Activated T-helper 17 cell treated with anti-CD3 and anti-CD28 coated beads, Interleukin-2, amount 50 U/mL, for 72 hours (primary cell): ENCODE measurements at regions not wholly inside any gene's neighbourhood (a gene's known extent, or its start where the extent isn't known, plus 50 kb on each side); places are given as distances from the start of the nearest gene placed in this dataset.
"Not testable (repeated sequence)": the region's sequence is repeated elsewhere in the genome, so short reads cannot be mapped to it uniquely, and the experiment has no call there.

Experiments used
- ATAC-seq: fragments of 150-1000 bp; cut with Tn5 transposase; replicated peaks from 2 replicates; pipeline ENCODE4 v1.10.0; 2021; ENCODE audit warnings: mild to moderate bottlenecking, moderate library complexity
- H3K27ac Mint-ChIP-seq: one replicate; pipeline ENCODE4 v1.8.0; 2022; ENCODE audit warnings: mixed read lengths
- H3K27me3 Mint-ChIP-seq: one replicate; pipeline ENCODE4 v1.8.0; 2022; ENCODE audit warnings: mixed read lengths
- H3K36me3 Mint-ChIP-seq: one replicate; pipeline ENCODE4 v1.8.0; 2022; ENCODE audit warnings: low read depth, mild to moderate bottlenecking, mixed read lengths
- H3K4me1 Mint-ChIP-seq: one replicate; pipeline ENCODE4 v1.8.0; 2022; ENCODE audit warnings: mixed read lengths
- H3K4me3 Mint-ChIP-seq: one replicate; pipeline ENCODE4 v1.8.0; 2022; ENCODE audit warnings: mild to moderate bottlenecking, mixed read lengths
- H3K9me3 Mint-ChIP-seq: one replicate; pipeline ENCODE4 v1.8.0; 2022; ENCODE audit warnings: mixed read lengths

DNA sequence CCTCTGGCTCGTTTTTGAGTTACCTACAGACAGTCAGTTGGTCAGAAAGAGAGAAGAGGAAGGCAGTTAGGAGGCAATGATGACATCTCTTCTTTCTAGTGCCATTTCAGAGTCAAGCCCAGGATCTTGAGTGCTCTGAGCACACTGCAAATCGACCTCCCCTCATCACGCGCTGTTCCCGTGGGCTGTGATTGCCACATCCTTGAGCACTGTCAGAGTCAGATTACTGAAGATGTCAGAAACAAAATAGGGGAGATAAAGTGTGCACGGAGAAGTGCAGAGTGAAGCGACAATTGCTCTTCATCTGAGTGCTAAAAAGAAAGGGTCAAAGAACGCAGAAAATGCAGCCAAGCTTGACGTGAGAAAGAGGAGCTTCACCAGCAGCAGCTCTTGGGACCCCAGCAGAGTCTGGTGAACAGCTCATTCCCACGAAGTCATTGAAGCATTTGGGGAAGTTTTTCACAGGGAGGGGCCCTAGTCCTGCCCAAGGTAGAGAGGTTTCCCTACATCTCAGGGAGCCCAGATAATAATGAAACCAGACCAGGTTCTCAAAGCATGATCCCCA, 661.7 kb upstream of the AUTS2 start:
- Mint-ChIP-seq H3K4me3 (no peak overlapping the region), H3K36me3 (no peaks in the 10 kb centered on the region), H3K27ac (no peak overlapping the region), H3K27me3 (no peaks in the 10 kb centered on the region), H3K4me1 (no peaks in the 10 kb centered on the region), H3K9me3 (peaks cover 35% of the 10 kb centered on the region)
- ATAC-seq: no peak

DNA sequence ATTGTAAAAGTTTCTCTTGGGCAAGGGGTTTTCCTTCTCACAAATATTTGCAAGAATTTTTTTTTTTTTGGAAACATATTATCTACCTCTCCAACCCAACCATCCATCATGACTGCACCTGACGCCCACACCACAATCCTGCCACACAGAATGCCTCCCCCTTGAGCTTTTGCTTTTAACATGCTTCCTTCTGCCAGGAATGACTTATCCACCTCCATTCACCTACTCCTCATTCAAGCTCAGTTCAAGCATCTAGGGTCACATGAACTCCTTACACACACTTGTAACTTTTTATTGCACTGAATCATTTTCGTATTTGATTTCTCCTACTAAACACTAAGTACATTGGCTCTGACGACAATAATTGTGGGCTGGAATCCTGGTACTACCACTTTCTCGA, 660.1 kb upstream of the AUTS2 start:
- no peak for ATAC-seq
- Mint-ChIP-seq H3K36me3 (no peaks in the 10 kb centered on the region), H3K27ac (no peak overlapping the region), H3K27me3 (no peaks in the 10 kb centered on the region), H3K9me3 (peaks cover 39% of the 10 kb centered on the region), H3K4me1 (no peaks in the 10 kb centered on the region), H3K4me3 (no peak overlapping the region)

DNA sequence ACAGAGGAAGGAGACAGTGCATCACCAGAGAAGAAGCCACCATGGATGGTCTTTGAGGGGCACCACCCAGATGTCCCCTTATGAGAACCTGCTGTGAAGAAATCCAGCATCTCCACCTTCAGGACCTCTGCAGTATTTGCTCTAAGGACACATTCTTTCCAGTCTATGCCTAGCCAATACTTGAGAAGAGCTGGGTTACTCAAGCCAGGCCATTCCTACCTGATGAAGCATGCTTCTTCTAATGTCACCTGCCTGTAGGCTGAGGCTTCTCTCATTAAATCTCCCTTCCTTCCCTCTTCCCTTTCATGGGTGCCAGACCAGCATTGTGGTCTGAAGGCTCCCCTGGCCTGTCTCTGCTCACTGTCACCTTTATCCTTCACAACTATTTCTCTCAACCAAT, 654.5 kb upstream of the AUTS2 start:
- Mint-ChIP-seq H3K27me3 (no peaks in the 10 kb centered on the region), H3K9me3 (peaks cover 27% of the 10 kb centered on the region), H3K36me3 (no peaks in the 10 kb centered on the region), H3K4me1 (no peaks in the 10 kb centered on the region), H3K4me3 (no peak overlapping the region), H3K27ac (no peak overlapping the region)
- ATAC-seq: no peak

DNA sequence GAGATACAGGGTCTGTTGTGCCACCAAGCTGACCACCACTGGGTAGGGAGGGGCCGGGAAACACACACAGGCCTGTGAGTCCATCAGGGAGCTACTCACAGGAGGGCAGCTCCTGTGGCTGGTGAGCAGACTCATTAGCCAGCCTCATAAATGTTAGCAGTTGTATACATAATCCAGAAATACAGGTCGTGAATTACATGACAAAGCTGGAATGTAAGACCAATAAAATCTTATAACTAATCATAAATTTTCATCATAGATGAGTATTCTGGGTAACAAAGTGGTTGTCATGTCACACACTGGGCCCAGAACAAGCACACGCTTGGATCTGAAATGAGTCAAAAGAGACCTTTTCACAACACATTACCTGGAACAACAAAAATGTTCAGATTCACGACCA, 642.6 kb upstream of the AUTS2 start:
- Mint-ChIP-seq H3K36me3 (no peaks in the 10 kb centered on the region), H3K27ac (no peak overlapping the region), H3K4me1 (no peaks in the 10 kb centered on the region), H3K9me3 (peaks cover 14% of the 10 kb centered on the region), H3K4me3 (no peak overlapping the region), H3K27me3 (no peaks in the 10 kb centered on the region)
- ATAC-seq: no peak

DNA sequence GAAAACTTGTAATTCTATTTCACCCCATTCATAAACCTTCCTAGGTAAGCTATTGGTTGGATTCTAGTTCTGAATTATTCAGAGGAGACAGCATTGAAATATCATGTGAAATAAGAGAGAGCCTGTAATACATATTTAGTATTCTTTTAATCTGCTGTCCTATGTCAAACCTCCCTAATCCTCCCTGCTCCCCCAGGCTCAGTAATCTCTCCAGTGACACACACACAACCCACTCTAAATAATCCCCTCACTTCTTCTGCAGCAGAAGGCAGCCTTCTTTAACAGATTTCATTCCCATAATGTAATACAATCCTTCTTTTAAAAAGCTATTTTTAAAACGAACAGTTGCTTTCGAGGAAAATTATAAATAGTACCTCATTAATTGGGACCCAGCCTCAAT, 639.7 kb upstream of the AUTS2 start:
- H3K27me3 Mint-ChIP-seq: no peaks in the 10 kb centered on the region
- H3K27ac Mint-ChIP-seq: no peak overlapping the region
- no peaks in the 10 kb centered on the region for H3K4me1 Mint-ChIP-seq
- no peaks in the 10 kb centered on the region for H3K36me3 Mint-ChIP-seq
- no peak overlapping the region for H3K4me3 Mint-ChIP-seq
- peaks cover 14% of the 10 kb centered on the region for H3K9me3 Mint-ChIP-seq
- no peak for ATAC-seq

DNA sequence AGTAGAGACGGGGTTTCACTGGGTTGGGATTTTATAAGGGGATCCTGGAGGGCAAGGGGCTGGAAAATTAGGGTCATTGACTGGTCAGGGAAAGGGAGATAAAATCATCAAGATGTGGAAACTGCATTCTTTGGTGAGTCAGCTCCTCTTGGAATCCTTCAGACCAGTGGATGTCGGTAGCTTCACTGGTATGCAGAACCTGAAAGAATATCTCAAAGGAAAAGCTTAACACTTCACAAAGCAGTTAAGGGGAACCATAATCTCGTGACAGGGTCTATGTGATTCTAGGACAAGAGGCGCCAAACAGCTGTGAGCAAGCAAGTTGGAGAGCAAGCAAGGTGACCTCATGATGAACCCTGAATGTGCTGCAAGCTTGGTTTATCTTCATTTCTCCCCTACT, 634.7 kb upstream of the AUTS2 start:
- Mint-ChIP-seq H3K4me1 (no peaks in the 10 kb centered on the region), H3K27ac (no peak overlapping the region), H3K27me3 (no peaks in the 10 kb centered on the region), H3K9me3 (peaks cover 12% of the 10 kb centered on the region), H3K36me3 (no peaks in the 10 kb centered on the region), H3K4me3 (no peak overlapping the region)
- ATAC-seq: no peak

DNA sequence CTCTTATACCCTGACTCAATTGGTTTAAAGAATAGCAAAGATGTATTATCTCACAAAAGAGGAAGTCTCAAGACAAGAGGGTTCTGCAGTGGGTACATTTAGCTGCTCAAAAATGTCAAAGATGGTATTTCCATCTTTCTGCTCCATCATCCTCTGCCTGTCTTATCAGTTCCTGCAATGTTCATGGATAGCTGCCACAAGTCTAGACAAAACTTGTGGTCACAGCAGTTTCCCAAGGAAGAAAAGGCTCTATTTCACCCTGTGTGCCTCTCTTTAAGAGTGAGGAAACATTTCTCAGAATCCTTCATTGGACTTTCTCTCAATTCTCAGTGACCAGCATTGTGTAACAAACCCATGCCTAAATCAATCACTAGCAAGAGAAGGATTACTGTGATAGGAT, 634.2 kb upstream of the AUTS2 start:
- no peaks in the 10 kb centered on the region for H3K36me3 Mint-ChIP-seq
- ATAC-seq: no peak
- H3K4me3 Mint-ChIP-seq: no peak overlapping the region
- no peaks in the 10 kb centered on the region for H3K27me3 Mint-ChIP-seq
- H3K9me3 Mint-ChIP-seq: peaks cover 10% of the 10 kb centered on the region
- no peak overlapping the region for H3K27ac Mint-ChIP-seq
- H3K4me1 Mint-ChIP-seq: no peaks in the 10 kb centered on the region

DNA sequence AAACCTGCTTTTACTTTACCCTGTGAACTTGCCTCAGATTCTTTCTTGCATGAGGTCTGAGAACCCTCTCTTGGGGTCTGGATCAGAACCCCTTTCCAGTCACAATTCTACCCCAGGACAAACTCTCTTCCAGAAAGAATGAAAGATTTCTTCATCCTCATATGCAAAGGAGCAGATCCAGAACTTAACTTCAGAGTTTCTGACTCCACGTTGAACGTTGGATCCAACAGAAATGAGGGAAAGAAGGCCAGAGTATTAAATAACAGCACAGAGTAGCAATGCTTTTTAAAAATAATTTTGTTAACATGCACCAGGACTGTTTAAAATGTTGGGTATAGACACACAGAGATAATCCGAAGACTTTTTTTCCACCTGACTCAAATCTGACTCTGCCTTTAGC, 632.9 kb upstream of the AUTS2 start:
- H3K27me3 Mint-ChIP-seq: no peaks in the 10 kb centered on the region
- peaks cover 11% of the 10 kb centered on the region for H3K9me3 Mint-ChIP-seq

DNA sequence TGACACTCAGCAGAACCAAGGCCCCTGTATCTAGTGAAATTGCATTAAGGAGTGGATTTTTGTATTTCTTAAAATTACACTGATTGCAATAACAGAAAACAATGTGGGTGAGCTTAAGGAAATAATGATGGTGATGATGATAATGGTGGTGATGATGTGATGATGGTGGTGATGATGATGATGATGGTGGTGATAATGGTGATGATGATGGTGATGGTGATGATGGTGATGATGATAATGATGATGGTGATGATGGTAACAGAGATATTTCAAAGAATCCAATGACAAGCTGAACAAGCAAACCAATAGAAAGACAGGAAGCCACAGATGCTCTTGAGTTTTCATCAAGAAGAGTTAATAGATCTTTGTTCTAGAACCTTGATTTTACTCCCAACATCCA, 630.7 kb upstream of the AUTS2 start:
- Mint-ChIP-seq H3K4me1 (no peaks in the 10 kb centered on the region), H3K4me3 (no peak overlapping the region), H3K9me3 (peaks cover 11% of the 10 kb centered on the region), H3K36me3 (no peaks in the 10 kb centered on the region), H3K27me3 (no peaks in the 10 kb centered on the region), H3K27ac (no peak overlapping the region)
- no peak for ATAC-seq

More for the DNA sequence above, 632.9 kb upstream of the AUTS2 start:
- Mint-ChIP-seq H3K27ac (no peak overlapping the region), H3K36me3 (no peaks in the 10 kb centered on the region), H3K4me3 (no peak overlapping the region), H3K4me1 (no peaks in the 10 kb centered on the region)
- no peak for ATAC-seq

DNA sequence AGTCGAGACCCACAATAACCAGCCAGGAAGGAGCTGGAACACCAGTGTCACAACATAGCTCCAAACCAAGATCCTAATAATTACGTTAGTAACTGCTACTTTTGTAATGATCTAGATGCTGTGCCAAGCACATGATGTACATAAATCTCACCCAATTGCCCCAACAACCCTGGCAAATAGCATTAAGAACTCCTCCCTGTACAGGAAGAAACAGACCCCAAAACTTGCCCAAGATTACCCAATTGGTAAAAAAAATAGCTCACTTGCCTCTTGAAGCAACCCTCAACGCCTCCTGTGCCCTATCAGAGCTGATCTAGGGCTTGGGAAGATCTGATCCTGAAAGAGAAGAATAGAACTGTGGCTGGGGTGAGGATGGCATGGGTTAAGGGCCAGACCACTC, 628.7 kb upstream of the AUTS2 start:
- Mint-ChIP-seq H3K36me3 (no peaks in the 10 kb centered on the region), H3K4me1 (no peaks in the 10 kb centered on the region)
- ATAC-seq: no peak

DNA sequence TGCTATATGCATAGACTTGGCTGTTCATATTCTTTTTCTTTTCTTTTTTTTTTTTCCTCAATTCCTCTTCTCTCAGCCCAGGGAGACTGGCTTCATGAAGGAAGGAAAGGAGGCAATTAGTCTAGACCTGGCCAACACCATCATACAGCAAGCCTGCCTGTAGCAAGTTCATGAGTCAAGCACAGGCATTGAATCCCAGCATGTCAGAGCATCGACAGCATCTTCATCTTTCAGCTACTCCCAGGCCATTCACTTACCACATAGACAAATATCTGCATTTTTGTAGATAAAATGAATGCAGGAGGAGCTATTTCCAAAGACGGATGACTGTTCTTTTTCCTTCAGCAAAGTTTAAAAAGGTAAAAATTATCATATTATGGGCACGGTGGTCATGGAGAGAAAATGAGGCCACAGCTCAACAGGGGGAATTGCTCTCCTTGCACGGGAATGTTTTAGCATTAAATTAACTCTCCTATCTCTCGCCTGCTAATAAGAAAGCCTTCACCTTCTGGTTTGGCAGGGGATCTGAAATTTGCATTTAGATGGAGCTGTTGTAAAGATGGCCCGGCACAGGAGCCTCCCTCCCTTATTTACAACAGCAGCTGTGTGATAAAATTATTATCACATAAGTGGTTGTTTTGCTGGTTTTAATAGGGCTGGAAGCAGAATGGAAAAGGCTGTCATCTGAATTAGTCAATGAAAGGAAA, 626.5 kb upstream of the AUTS2 start:
- no peak overlapping the region for H3K27ac Mint-ChIP-seq
- H3K36me3 Mint-ChIP-seq: no peaks in the 10 kb centered on the region
- no peaks in the 10 kb centered on the region for H3K4me1 Mint-ChIP-seq
- H3K4me3 Mint-ChIP-seq: no peak overlapping the region
- peaks cover 7% of the 10 kb centered on the region for H3K9me3 Mint-ChIP-seq
- no peaks in the 10 kb centered on the region for H3K27me3 Mint-ChIP-seq
- no peak for ATAC-seq

More for the DNA sequence above, 628.7 kb upstream of the AUTS2 start:
- H3K4me3 Mint-ChIP-seq: no peak overlapping the region
- H3K27me3 Mint-ChIP-seq: no peaks in the 10 kb centered on the region
- no peak overlapping the region for H3K27ac Mint-ChIP-seq
- H3K9me3 Mint-ChIP-seq: peaks cover 4% of the 10 kb centered on the region

DNA sequence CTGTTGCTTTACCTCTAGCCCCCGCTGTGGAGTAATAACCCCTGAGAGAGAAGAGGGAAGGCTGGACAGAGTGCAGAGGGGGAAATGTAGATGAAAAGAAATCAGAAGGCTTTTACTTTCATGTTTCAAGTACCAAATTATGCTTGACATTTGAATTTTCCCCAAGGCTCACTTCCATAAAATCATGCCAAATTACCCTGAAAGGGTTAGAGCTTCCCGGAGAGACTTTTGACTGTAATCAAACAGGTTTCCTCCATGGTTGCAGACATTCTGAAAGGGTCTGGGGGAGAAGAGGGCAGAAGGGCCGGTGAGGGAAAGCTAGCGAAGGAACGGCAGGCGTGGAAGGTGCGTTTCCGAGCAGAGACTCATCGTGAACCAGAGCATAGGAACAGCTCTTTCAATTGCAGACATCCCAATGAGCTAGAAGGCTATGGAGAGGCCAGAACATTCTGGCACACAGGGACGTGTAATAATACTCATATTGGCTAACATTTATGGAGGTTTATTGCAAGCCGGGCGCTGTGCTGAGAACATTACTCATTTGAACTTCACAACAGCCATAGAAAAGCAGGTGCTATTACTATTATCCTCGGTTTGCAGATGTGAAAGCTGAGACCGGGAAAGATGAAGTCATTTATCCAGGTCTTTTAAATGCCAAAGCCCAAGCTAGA, 620.8 kb upstream of the AUTS2 start:
- no peaks in the 10 kb centered on the region for H3K36me3 Mint-ChIP-seq
- no peaks in the 10 kb centered on the region for H3K4me1 Mint-ChIP-seq
- no peak overlapping the region for H3K27ac Mint-ChIP-seq
- ATAC-seq: no peak
- no peak overlapping the region for H3K4me3 Mint-ChIP-seq
- no peaks in the 10 kb centered on the region for H3K27me3 Mint-ChIP-seq
- H3K9me3 Mint-ChIP-seq: peaks cover 7% of the 10 kb centered on the region

DNA sequence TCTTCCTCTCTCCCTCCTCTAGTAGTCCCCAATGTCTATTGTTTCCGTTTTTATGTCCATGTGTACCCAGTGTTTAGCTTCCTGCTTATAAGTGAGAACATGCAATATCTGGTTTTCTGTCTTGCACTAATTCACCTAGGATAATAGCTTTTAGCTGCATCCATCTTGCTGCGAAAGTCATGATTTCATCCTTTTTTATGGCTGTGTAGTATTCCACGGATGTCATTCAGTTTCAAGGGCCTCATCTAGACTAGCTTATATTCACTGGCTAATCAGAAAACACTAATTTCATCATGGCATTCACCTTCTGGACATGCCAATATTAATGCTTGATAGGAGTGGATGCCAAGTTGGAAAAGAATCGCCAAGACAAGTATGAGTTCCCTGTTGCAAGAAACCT, 619.6 kb upstream of the AUTS2 start:
- ATAC-seq: no peak
- no peaks in the 10 kb centered on the region for H3K36me3 Mint-ChIP-seq
- H3K4me3 Mint-ChIP-seq: no peak overlapping the region
- H3K4me1 Mint-ChIP-seq: no peaks in the 10 kb centered on the region
- H3K9me3 Mint-ChIP-seq: peaks cover 11% of the 10 kb centered on the region
- H3K27me3 Mint-ChIP-seq: no peaks in the 10 kb centered on the region
- no peak overlapping the region for H3K27ac Mint-ChIP-seq

DNA sequence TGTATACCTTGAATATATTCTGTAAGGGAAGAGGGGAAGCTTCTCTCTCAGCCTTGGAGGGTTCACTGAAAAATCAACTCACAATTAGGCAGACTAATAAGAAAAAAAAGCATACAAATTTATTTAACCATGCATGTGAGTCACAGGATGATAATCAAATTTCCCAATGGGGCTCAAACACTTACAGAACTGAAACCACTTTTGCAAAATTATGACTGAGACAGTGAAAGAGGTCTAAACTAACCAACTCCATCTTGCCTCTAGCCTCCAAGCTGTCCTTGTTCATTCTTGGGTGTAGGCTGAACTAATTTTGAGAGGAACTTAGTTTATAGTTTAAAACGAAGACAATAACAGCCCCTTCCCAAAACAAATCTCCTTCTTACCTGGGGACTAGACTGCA, 618.3 kb upstream of the AUTS2 start:
- Mint-ChIP-seq H3K4me1 (no peaks in the 10 kb centered on the region), H3K27me3 (no peaks in the 10 kb centered on the region), H3K36me3 (no peaks in the 10 kb centered on the region), H3K4me3 (no peak overlapping the region), H3K27ac (no peak overlapping the region), H3K9me3 (peaks cover 11% of the 10 kb centered on the region)
- ATAC-seq: no peak

DNA sequence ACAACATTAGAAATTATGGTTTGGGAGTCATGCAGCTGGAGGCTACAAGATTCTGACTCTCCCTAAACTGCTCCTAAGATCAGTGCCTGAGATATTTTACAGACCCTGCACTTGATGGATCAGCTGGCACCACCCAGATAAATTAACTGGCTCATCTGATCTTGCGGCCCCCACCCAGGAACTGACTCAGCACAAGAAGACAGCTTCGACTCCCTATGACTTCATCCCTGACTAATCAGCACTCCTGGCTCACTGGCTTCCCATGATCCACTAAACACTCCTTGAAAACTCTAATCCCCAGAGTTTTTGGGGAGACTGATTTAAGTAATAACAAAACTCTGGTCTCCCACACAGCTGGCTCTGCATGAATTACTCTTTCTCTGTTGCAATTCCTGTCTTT, 617.8 kb upstream of the AUTS2 start:
- H3K4me1 Mint-ChIP-seq, H3K36me3 Mint-ChIP-seq, ATAC-seq, H3K27me3 Mint-ChIP-seq, H3K4me3 Mint-ChIP-seq, H3K27ac Mint-ChIP-seq: not testable (repeated sequence)
- peaks cover 11% of the 10 kb centered on the region for H3K9me3 Mint-ChIP-seq
